GM21526 (cell line): ENCODE measurements at regions not wholly inside any gene's neighbourhood (a gene's known extent, or its start where the extent isn't known, plus 50 kb on each side); places are given as distances from the start of the nearest gene placed in this dataset.

Experiments
- ATAC-seq: cut with Tn5 transposase; IDR thresholded peaks from one replicate; pipeline ENCODE4 v1.9.1; 2021; ENCODE audit warnings: moderate library complexity; ENCODE audit not compliant: unreplicated experiment, low FRiP score

DNA sequence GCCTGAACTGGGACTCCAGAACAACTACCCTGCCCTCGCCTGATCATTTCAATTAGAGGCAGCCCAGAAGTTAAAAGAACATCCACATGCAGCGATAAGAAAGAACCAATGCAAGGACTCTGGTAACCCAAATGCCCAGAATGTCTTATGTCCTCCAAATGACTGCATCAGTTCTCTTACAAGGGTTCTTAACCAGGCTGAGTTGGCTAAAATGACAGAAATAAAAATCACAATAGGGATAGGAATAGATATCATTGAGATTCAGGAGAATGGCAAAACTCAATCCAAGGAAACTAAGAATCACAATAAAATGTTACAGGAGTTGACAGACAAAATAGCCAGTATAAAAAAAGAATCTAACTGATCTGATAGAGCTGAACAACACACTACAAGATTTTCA, 80.1 kb upstream of the PTGFR start:
- no peak for ATAC-seq

DNA sequence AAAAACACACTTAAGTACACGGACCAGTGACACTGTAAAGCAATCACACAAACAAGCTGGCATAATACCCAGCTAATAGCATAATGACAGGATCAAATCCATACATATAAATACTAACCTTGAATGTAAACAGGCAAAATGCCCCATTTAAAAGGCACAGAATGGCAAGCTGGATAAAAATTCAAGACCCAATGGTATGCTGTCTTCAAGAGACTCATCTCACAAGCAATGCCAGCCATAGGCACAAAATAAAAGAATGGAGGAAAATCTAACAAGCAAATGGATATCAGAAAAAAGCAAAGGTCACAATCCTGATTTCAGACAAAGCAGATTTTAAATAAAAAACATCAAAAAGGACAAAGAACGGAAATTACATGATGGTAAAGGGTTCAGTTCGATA, 79.1 kb upstream of the PTGFR start:
- no peak for ATAC-seq

DNA sequence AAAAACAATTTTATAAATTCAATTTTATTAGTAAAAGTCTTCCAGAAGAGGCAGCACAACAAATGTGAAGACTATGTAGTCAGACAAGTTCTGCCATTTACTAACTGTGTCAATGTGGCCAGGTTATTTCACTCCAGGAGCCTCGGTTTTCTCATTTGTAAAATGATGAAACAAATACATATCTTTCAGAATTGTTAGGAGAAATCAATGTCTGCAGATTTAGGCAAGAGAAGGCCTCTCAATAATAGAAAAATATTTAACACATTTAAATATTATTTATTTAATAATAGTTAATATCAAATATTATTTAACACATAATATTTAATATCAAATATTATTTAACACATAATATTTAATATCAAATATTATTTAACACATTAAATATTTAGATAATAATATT, 75.6 kb upstream of the PTGFR start:
- no peak for ATAC-seq

DNA sequence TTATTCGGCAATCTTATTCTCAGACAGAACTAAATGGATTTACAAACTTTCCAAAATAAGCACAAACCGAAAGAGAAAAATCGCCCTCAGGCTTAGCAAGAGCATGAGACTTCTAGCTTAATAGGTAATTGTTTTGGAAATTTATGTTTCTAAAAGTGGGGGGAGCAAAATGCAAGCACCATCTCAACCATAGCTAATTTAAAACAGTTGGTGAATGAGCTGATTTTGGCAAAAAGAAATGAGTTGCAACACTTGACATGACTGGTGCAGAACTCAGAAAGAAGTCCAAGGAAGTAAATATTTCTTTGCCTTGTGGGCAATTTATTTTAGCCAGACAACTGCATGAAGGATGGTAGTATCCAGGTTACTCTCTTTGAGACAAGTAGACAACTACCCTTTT, 71.5 kb upstream of the PTGFR start:
- ATAC-seq = no peak

DNA sequence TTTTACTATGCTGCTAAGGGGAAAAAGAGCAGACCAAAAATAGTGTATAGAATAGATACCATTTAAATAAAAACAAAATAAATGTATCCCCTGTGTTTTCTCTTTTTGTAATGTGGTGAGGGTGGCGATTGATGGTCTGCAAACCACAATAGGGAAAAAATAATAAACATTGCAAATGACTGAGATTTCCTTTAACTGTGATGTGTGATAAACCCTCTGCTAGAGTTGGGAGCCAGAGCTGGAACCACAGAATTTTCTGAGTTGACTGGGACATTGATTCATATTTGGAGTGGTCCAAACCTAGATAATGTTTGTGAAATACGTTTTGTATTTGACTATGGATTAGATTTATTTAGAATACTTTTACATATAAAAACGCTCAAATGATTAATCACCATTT, 70.6 kb upstream of the PTGFR start:
- no peak for ATAC-seq

DNA sequence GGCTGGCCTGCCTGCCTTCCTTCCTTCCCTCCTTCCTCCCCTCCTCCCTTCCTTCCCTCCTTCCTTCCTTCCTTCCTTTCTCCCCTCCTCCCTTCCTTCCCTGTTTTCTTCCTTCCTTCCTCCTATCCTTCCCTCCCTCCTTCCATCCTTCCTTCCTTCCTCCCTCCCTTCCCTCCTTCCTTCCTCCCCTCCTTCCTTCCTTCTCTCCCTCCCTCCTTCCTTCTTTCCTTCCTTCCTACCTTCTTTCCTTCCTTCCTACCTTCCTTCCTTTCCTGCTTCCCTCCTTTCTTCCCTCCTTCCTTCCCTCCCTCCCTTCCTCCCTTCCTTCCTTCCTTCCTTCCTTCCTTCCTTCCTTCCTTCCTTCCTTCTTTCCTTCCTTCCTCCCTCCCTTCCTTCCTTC, 70.1 kb upstream of the PTGFR start:
- no peak for ATAC-seq

DNA sequence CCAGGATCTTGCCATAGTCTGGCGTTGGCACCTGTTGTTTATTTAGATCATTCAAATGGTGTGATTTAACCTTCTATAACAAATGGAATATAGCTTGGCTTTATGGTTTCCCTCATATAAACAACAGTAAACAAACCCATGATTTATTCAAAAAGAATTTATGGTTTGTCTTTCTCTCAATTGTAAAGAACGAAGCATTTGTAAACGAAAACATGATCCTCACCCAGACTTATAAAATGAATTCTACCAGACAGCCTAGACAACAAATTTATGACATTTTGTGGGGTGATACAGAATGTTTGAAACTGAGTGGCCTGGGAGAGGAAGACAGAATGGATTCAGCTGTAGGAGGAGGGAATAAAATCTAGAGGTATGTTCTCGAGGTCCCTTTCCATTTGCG, 66.1 kb upstream of the PTGFR start:
- no peak for ATAC-seq

DNA sequence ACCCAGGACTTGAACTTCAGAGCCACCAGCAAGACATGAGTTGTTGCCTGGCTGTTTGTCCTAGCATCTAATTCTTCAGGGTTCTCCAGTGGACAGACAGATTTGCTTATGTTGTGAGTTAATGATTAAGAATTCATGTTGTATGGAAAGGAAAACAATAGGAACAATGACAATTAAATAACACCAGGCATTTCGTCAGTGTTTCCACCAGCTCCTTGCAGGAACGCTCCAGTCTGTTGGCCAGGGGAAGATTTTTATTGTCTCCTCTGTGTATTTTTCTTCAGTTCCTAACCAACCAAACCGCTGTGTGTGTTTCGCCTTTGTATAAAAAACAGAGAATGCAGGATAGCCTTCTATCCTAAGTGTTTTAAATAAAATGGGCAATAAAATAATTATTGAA, 64.4 kb upstream of the PTGFR start:
- no peak for ATAC-seq

DNA sequence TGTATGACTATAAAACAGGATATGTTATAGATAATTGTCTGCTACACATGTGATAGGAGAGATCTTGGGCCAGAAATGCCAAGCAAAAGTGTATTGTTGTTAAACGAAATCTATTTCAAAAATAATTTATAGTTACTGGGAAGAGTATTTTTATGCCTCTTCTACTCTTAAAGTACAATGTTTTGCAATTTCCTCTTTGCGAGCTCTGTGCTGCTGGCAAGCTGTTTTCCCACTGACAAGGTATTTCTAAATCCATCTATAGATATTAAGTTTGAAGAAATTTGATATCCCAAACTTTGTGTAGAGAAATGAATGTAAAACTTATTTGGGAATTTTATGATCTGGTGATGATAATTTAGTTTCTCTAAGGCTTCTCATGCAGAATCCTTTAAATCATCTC, 63.3 kb upstream of the PTGFR start:
- no peak for ATAC-seq

DNA sequence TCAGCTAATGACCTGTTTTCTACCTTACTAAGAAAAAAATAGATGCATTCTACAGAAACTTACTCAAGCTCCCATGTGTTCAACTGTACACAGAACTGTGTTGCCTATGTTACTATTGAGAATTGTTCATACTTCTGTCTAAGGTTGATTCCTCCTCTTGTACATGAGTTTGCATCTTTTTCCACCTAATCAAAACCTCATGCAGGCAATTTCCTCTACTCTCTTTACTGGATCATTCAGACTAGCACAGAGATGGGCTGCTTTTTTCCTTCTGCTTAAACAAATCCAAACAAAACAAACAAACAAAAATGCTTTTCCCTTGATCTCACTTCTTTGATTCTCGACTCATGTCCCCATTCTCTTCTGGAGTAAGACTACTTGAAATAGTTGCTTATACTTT, 58.8 kb upstream of the PTGFR start:
- ATAC-seq = no peak

DNA sequence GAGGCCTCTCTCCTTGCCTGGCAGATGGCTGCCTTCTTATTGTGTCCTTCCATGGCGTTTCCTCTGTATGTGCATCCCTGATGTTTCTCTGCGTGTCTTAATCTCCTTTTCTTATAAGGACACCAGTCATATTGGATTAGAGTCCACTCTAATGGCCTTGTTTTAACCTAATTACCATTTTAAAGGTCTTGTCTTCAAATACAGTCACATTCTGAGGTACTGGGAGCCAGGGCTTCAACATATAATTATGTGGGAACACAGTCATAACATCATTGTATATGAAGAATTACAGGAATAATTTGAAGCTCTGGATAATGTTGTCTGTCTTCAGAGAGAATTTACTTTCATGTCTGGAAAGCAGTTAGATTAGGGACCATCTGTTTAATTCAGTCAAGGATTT, 56.4 kb upstream of the PTGFR start:
- ATAC-seq = no peak

DNA sequence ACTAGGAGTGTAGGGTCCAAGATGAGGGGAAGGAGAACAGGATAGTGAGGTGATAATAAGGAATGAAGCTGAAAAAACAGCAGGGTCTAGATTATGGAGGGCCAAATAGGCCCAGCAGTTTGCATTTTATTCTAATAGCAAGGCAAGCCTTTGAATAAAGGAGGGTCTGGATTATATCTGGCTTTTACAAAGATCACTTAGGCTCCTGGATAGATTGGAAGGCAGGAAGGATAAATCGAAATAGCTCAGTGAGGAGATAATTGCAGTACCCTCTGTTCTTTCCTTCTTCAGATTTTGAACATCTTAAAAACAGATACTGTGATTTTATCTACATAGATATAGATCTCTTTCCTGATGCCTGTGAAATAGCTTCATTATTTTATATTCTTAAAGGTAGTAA, 53.8 kb upstream of the PTGFR start:
- ATAC-seq = no peak

DNA sequence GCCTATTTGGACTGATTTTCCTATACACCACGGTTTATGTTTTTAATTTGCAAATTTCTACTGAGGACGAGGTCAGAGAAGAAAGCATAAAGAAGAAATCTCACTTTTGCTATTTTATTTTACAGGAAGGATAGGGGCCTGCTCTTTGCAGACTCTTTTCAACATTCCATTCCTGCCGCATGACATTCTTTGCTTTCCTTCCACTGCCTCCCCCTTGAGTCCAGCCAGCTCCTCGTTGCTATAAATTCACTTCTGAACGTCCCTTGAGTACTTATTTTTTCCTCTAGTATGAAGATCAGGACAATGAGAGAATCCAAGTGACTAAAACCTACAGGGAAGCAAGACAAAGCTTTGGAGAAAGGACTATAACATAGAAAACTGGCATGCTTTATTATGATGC, 53.4 kb upstream of the PTGFR start:
- ATAC-seq = no peak

DNA sequence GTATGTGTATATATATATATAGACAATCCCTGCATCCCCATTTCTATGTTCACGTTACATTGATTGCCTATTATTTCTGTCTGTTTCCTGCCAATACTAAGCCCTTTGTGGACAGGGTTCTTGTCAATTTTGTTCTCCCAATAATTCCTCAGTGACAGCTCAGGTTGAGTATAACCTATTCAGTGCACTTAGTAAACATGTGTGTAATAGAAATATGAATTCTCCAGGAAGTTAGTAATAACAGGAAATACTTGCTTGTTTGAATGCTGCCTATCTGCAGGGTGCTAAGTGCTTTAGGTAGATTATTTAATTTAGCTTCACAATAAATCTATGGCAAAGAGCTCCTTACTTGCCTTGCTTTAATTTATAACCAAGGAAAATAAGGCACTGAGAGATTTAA, 52.8 kb upstream of the PTGFR start:
- ATAC-seq = no peak

DNA sequence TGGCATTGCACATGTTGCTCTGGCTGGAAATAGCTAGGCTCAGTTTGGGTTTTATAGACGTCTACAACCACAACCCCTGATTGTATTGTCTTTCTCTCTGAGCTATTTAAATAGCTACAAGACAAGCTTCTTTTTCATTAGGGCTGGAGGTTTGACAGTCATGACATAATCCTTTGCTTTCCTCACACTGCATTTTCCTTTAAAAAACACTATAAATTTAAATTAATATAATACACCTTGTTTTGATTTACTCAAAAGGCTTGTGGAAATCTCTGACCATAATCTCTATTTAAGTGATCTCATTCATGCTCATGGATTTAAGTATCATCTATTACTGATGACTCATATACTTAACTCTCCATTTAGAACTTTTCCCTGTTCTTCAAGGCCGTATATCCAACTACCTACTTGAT, 50.4 kb upstream of the PTGFR start:
- ATAC-seq = no peak
